K562 (cell line): ENCODE measurements at regions not wholly inside any gene's neighbourhood (a gene's known extent, or its start where the extent isn't known, plus 50 kb on each side); places are given as distances from the start of the nearest gene placed in this dataset.

Source experiments
- ATAC-seq: fragments of 200-7000 bp; cut with Tn5 transposase; 3 replicates; pipeline ENCODE4 v1.9.1; 2020; ENCODE audit warnings: moderate library complexity
- BruUV-seq: library from RNA; stranded (reverse); fragments of 400-500 nt; replicated peaks from 2 replicates; lab custom pipeline; 2021; lab: Mats Ljungman, UMichigan
- CTCF ChIA-PET: fragments of 300-600 bp; formaldehyde crosslinking; extraction: SDS; loops from one replicate; lab custom pipeline; 2021; ENCODE audit warnings: low intra/inter-chr PET ratio; lab: Yijun Ruan, JAX
- POLR2A ChIA-PET: fragments of 300-600, 350-650 bp; sonication (Branson Sonifier 250); formaldehyde crosslinking; extraction: SDS; loops from one replicate; lab custom pipeline; 2021; ENCODE audit warnings: antibody characterized with exemption, inconsistent platforms; lab: Yijun Ruan, JAX
- DNase-seq, 4 experiments: peaks; one replicate each; pipeline versions ENCODE4 v3.0.0 to v3.0.0-alpha.2; 2011 to 2018; ENCODE audit warnings: low spot score in 3 of 4, mixed read lengths in 3 of 4; ENCODE audit errors: extremely low read depth in 1 of 4
- FAIRE-seq: peaks from 2 replicates; lab custom pipeline; 2011; peaks lifted over from hg19 to GRCh38; lab: Jason Lieb, UNC
- H2AFZ ChIP-seq: 2 replicates; pipeline ENCODE4 v1.6.0; 2011; ENCODE audit warnings: low read depth, low read length, control low read depth, inconsistent platforms
- H3K27ac ChIP-seq: fragments of 200-600 bp; 3 replicates; pipeline ENCODE4 v1.8.0; 2011; ENCODE audit warnings: low read depth, mild to moderate bottlenecking, control low read depth, inconsistent platforms, low read length, moderate library complexity, mixed read lengths; ENCODE audit errors: extremely low read depth
- H3K27me3 ChIP-seq, 2 experiments: fragments of 300-600 bp in 1 of 2; 2 replicates in 1 of 2; 3 replicates in 1 of 2; pipeline versions ENCODE4 v1.6.0 to v1.8.0; 2011; ENCODE audit warnings: inconsistent platforms in 2 of 2, low read length in 2 of 2, mild to moderate bottlenecking in 1 of 2, mixed read lengths in 1 of 2, moderate library complexity in 1 of 2; ENCODE audit not compliant: control insufficient read depth in 2 of 2, insufficient read depth in 2 of 2
- H3K36me3 ChIP-seq: fragments of 300-600 bp; 3 replicates; pipeline ENCODE4 v1.8.0; 2011; ENCODE audit warnings: mild to moderate bottlenecking, low read length, inconsistent platforms; ENCODE audit not compliant: control insufficient read depth, insufficient read depth
- H3K4me1 ChIP-seq, 2 experiments: fragments of 200-600 bp in 1 of 2; replicated peaks in 1 of 2; 2 replicates in 1 of 2; 3 replicates in 1 of 2; pipeline versions ENCODE4 v1.5.1 to v1.8.0; 2011; ENCODE audit warnings: inconsistent platforms in 2 of 2, low read length in 2 of 2, mild to moderate bottlenecking in 1 of 2, mixed read lengths in 1 of 2, moderate library complexity in 1 of 2; ENCODE audit not compliant: control insufficient read depth in 2 of 2, insufficient read depth in 2 of 2
- H3K4me2 ChIP-seq: 2 replicates; pipeline ENCODE4 v1.6.1; 2011; ENCODE audit warnings: low read length, control low read depth, inconsistent platforms, mixed read lengths; ENCODE audit not compliant: insufficient read depth
- H3K4me3 ChIP-seq: fragments of 200-600 bp; sonication (generic), shearing (Covaris generic); 2 replicates; pipeline ENCODE4 v1.5.1; 2016; ENCODE audit warnings: control low read depth, inconsistent platforms
- H3K79me2 ChIP-seq: fragments of 200-600 bp; 3 replicates; pipeline ENCODE4 v1.8.0; 2011; ENCODE audit warnings: low read length, inconsistent platforms; ENCODE audit not compliant: control insufficient read depth, insufficient read depth
- H3K9ac ChIP-seq, 2 experiments: 2 replicates each; pipeline versions ENCODE4 v1.6.0 to v1.6.1; 2011; ENCODE audit warnings: low read depth in 2 of 2, low read length in 2 of 2, control low read depth in 1 of 2, inconsistent platforms in 1 of 2, mild to moderate bottlenecking in 1 of 2, mixed read lengths in 1 of 2; ENCODE audit not compliant: insufficient read depth in 1 of 2
- H3K9me1 ChIP-seq: one replicate; pipeline ENCODE4 v1.6.0; 2011; ENCODE audit warnings: inconsistent platforms, mild to moderate bottlenecking, low read length, moderate library complexity; ENCODE audit not compliant: control insufficient read depth, insufficient read depth
- H3K9me3 ChIP-seq: replicated peaks from 2 replicates; pipeline ENCODE4 v1.5.1; 2011; ENCODE audit warnings: low read depth, low read length, inconsistent platforms; ENCODE audit not compliant: control insufficient read depth, insufficient read depth
- H4K20me1 ChIP-seq: replicated peaks from 2 replicates; pipeline ENCODE4 v1.6.1; 2011; ENCODE audit warnings: low read length, inconsistent platforms, mixed read lengths; ENCODE audit not compliant: control insufficient read depth, insufficient read depth
- ATF7 ChIP-seq: fragments of 450-650 bp; IDR thresholded peaks from 2 replicates; pipeline ENCODE4 v1.7.1; 2014; ENCODE audit warnings: mild to moderate bottlenecking, moderate library complexity
- E2F8 ChIP-seq: fragments of 450-650 bp; IDR thresholded peaks from 2 replicates; pipeline ENCODE4 v1.7.1; 2018; ENCODE audit warnings: mild to moderate bottlenecking, low read depth; ENCODE audit not compliant: partially characterized antibody
- GTF2A2 ChIP-seq: IDR thresholded peaks from 2 replicates; pipeline ENCODE4 v1.6.1; 2016; ENCODE audit warnings: mild to moderate bottlenecking, missing genetic modification characterization, missing compliant biosample characterization
- GTF2F1 ChIP-seq: IDR thresholded peaks from 2 replicates; pipeline ENCODE4 v1.6.1; 2011; ENCODE audit warnings: low read depth, low read length, improper control_type of control experiment
- HDAC1 ChIP-seq, 2 experiments: fragments of 450-650 bp; IDR thresholded peaks; 2 replicates each; pipeline ENCODE4 v1.6.1; 2016 to 2017; ENCODE audit warnings: inconsistent platforms in 1 of 2, mild to moderate bottlenecking in 1 of 2, moderate library complexity in 1 of 2
- MEF2D ChIP-seq: conservative IDR thresholded peaks from 2 replicates; pipeline ENCODE4 v1.6.1; 2016; ENCODE audit warnings: low read depth, missing genetic modification characterization, missing compliant biosample characterization
- NFXL1 ChIP-seq: fragments of 450-650 bp; formaldehyde crosslinking; IDR thresholded peaks from 2 replicates; pipeline ENCODE4 v1.4.0; 2021; ENCODE audit warnings: mild to moderate bottlenecking
- NR0B1 ChIP-seq: fragments of 450-650 bp; IDR thresholded peaks from one replicate; pipeline ENCODE4 v1.6.1; 2018; ENCODE audit warnings: mild to moderate bottlenecking, moderate library complexity; ENCODE audit not compliant: partially characterized antibody
- PCBP1 ChIP-seq: fragments of 200-400 bp; formaldehyde crosslinking; IDR thresholded peaks from 2 replicates; pipeline ENCODE4 v1.6.1; 2018; ENCODE audit warnings: mild to moderate bottlenecking, low read depth, low read length; ENCODE audit not compliant: poor library complexity, severe bottlenecking
- PPARD ChIP-seq: fragments of 250-450 bp; sonication (Bioruptor Pico); IDR thresholded peaks from 2 replicates; pipeline ENCODE4 v1.8.0; 2022; ENCODE audit warnings: inconsistent platforms, mild to moderate bottlenecking, moderate library complexity
- ZFP36 ChIP-seq: fragments of 150-350 bp; IDR thresholded peaks from 2 replicates; pipeline ENCODE4 v1.6.1; 2018; ENCODE audit warnings: low read length, low read depth; ENCODE audit not compliant: partially characterized antibody
- ZNF274 ChIP-seq: IDR thresholded peaks from 2 replicates; pipeline ENCODE4 v1.6.1; 2011; ENCODE audit warnings: low read depth, mild to moderate bottlenecking, low read length, moderate library complexity, borderline replicate concordance
- ZNF79 ChIP-seq: fragments of 250-450 bp; sonication (Bioruptor Pico); IDR thresholded peaks from 2 replicates; pipeline ENCODE4 v1.4.0; 2020; ENCODE audit warnings: low read depth, mild to moderate bottlenecking, moderate library complexity
- WGBS: fragments of 100-300 bp; shearing (Covaris generic); methylation state at CpG from one replicate; pipeline ENCODE4 v1.1.6; 2016; ENCODE audit warnings: low coverage, mixed read lengths; ENCODE audit not compliant: insufficient coverage; ENCODE audit errors: missing lambda C conversion rate; 5-methylcytosine and 5-hydroxymethylcytosine counted together
- in situ Hi-C: fragments of 300-500 bp; cut with MboI; formaldehyde crosslinking; loops from 4 replicates; pipeline ENCODE4 v1.15.0; 2018; ENCODE audit warnings: inconsistent platforms, mixed read lengths
- intact Hi-C: fragments of 100-400 bp; cut with micrococcal nuclease; formaldehyde crosslinking; loops from 2 replicates; pipeline ENCODE4 v1.14.2; 2022
- TF ChIP-seq, protein P1 (sequence below): fragments of 450-650 bp; IDR thresholded peaks from 2 replicates; pipeline ENCODE4 v1.6.1; 2017; ENCODE audit warnings: mild to moderate bottlenecking, moderate library complexity
- TF ChIP-seq, protein P2 (sequence below): sonication (generic); formaldehyde crosslinking; IDR thresholded peaks from 2 replicates; pipeline ENCODE4 v1.9.0; 2022; ENCODE audit warnings: mild to moderate bottlenecking, missing genetic modification reagents
- TF ChIP-seq, protein P3 (sequence below): fragments of 250-450 bp; sonication (Bioruptor Pico); IDR thresholded peaks from 2 replicates; pipeline ENCODE4 v1.8.0; 2022; ENCODE audit warnings: moderate library complexity, mild to moderate bottlenecking, inconsistent platforms

GRCh38 chr5:50975840-50976239, 309.4 kb downstream of the PARP8 start (continued):
- TF ChIP-seq ZFP36 (no peak), NFXL1 (CRISPR knock-in tag) (no peak), PCBP1 (no peak), NR0B1 (no peak), ATF7 (no peak)
- TF ChIP-seq, protein P1, sequence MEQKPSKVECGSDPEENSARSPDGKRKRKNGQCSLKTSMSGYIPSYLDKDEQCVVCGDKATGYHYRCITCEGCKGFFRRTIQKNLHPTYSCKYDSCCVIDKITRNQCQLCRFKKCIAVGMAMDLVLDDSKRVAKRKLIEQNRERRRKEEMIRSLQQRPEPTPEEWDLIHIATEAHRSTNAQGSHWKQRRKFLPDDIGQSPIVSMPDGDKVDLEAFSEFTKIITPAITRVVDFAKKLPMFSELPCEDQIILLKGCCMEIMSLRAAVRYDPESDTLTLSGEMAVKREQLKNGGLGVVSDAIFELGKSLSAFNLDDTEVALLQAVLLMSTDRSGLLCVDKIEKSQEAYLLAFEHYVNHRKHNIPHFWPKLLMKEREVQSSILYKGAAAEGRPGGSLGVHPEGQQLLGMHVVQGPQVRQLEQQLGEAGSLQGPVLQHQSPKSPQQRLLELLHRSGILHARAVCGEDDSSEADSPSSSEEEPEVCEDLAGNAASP = no peak

DNA sequence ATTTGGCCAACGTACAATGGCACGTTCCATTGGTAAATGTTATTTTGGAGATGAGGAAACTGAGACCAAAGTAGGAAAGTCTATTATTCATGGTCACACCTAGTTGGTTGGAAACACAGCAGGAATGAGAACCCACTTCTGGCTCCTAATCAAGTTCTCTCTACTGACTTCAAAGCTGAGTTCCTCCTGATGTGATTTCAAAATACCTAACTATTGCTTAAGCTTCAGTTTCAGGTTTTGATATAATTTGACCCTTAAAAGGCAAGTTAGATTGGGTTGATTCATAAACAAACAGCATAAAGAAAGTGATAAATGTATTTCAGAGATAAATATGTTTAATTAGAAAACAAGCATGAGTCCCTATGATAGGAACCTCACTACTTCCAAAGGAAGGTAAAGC, 312.5 kb downstream of the PARP8 start:
- H3K9me1 ChIP-seq = no peaks in the 10 kb centered on the region
- no TSS peak for BruUV-seq
- no peak overlapping the region for H2AFZ ChIP-seq
- H3K27ac ChIP-seq = no peak overlapping the region
- ATAC-seq = no peak
- H3K27me3 ChIP-seq = no peaks in the 10 kb centered on the region
- in situ Hi-C loops = no loop called here
- no peaks in the 10 kb centered on the region for H3K79me2 ChIP-seq
- no peaks in the 10 kb centered on the region for H3K36me3 ChIP-seq
- no peak overlapping the region for H3K9ac ChIP-seq
- H3K9me3 ChIP-seq = no peaks in the 10 kb centered on the region
- no peaks in the 10 kb centered on the region for H3K4me1 ChIP-seq
- H3K4me2 ChIP-seq = no peak overlapping the region
- no peak for FAIRE-seq
- H3K4me3 ChIP-seq = no peak overlapping the region
- intact Hi-C loops = no loop called here
- CTCF ChIA-PET = no interaction called here
- no peak for DNase-seq
- H4K20me1 ChIP-seq = no peaks in the 10 kb centered on the region
- WGBS = 14% methylated on average over 2 of the region's 2 CpGs
- POLR2A ChIA-PET = no interaction called here
- TF ChIP-seq E2F8 (no peak), HDAC1 (IDR thresholded peaks at IDR 0.05) (no peak), GTF2A2 (tag) (no peak), GTF2F1 (no peak), ZNF274 (no peak), PPARD (CRISPR knock-in tag) (no peak), ZNF79 (no peak), MEF2D (tag) (no peak)
- TF ChIP-seq, protein P2, sequence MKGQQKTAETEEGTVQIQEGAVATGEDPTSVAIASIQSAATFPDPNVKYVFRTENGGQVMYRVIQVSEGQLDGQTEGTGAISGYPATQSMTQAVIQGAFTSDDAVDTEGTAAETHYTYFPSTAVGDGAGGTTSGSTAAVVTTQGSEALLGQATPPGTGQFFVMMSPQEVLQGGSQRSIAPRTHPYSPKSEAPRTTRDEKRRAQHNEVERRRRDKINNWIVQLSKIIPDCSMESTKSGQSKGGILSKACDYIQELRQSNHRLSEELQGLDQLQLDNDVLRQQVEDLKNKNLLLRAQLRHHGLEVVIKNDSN (CRISPR knock-in tag) = no peak
- TF ChIP-seq, protein P3, sequence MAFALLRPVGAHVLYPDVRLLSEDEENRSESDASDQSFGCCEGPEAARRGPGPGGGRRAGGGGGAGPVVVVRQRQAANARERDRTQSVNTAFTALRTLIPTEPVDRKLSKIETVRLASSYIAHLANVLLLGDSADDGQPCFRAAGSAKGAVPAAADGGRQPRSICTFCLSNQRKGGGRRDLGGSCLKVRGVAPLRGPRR (CRISPR knock-in tag) = no peak
